ENCODE measurements at regions not wholly inside any gene's neighbourhood (a gene's known extent, or its start where the extent isn't known, plus 50 kb on each side); places are given as distances from the start of the nearest gene placed in this dataset.

DNA sequence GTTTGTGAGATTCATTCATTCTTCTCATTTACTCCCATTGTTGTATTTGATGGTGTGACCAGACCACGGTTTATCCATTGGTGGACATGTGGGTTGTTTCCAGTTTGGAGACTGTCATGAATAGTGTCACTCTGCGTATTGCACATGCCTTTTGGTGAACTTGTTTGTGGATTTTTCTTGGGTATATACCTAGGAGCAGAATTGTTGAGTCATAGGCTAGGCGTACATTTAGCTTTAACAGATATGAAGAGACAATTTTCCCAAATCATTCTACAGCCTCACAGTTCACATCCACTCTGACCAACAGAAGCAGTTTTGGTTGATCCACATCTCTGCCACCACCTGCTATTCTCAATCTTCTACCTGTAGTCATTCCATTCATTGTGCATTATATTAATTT, 66.0 kb upstream of the FAM20C start:
- TF ChIP-seq, protein P1, sequence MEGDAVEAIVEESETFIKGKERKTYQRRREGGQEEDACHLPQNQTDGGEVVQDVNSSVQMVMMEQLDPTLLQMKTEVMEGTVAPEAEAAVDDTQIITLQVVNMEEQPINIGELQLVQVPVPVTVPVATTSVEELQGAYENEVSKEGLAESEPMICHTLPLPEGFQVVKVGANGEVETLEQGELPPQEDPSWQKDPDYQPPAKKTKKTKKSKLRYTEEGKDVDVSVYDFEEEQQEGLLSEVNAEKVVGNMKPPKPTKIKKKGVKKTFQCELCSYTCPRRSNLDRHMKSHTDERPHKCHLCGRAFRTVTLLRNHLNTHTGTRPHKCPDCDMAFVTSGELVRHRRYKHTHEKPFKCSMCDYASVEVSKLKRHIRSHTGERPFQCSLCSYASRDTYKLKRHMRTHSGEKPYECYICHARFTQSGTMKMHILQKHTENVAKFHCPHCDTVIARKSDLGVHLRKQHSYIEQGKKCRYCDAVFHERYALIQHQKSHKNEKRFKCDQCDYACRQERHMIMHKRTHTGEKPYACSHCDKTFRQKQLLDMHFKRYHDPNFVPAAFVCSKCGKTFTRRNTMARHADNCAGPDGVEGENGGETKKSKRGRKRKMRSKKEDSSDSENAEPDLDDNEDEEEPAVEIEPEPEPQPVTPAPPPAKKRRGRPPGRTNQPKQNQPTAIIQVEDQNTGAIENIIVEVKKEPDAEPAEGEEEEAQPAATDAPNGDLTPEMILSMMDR (IDR thresholded peaks at IDR 0.05): no peak
- TF ChIP-seq CBFB (CRISPR knock-in tag; IDR thresholded peaks at IDR 0.05; ENCODE audit: low read depth) (no peak), FOXK1 (CRISPR knock-in tag; IDR thresholded peaks at IDR 0.05) (no peak), ETV6 (CRISPR knock-in tag; IDR thresholded peaks at IDR 0.05) (no peak), ATF1 (CRISPR knock-in tag; IDR thresholded peaks at IDR 0.05) (no peak), NFYB (CRISPR knock-in tag; conservative IDR thresholded peaks at IDR 0.05; ENCODE audit: low read depth) (no peak), ESRRA (CRISPR knock-in tag; IDR thresholded peaks at IDR 0.05; ENCODE audit: borderline replicate concordance) (no peak), CREB1 (CRISPR knock-in tag; IDR thresholded peaks at IDR 0.05) (no peak)
- TF ChIP-seq, protein P2, sequence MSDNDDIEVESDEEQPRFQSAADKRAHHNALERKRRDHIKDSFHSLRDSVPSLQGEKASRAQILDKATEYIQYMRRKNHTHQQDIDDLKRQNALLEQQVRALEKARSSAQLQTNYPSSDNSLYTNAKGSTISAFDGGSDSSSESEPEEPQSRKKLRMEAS (CRISPR knock-in tag; IDR thresholded peaks at IDR 0.05): no peak
